Fibroblast of skin of scalp (primary cell): ENCODE measurements at regions not wholly inside any gene's neighbourhood (a gene's known extent, or its start where the extent isn't known, plus 50 kb on each side); places are given as distances from the start of the nearest gene placed in this dataset.
"Not testable (repeated sequence)": the region's sequence is repeated elsewhere in the genome, so short reads cannot be mapped to it uniquely, and the experiment has no call there.

Experiments
- DNase-seq: peaks from one replicate; pipeline ENCODE4 v3.0.0-alpha.2; 2013

DNA sequence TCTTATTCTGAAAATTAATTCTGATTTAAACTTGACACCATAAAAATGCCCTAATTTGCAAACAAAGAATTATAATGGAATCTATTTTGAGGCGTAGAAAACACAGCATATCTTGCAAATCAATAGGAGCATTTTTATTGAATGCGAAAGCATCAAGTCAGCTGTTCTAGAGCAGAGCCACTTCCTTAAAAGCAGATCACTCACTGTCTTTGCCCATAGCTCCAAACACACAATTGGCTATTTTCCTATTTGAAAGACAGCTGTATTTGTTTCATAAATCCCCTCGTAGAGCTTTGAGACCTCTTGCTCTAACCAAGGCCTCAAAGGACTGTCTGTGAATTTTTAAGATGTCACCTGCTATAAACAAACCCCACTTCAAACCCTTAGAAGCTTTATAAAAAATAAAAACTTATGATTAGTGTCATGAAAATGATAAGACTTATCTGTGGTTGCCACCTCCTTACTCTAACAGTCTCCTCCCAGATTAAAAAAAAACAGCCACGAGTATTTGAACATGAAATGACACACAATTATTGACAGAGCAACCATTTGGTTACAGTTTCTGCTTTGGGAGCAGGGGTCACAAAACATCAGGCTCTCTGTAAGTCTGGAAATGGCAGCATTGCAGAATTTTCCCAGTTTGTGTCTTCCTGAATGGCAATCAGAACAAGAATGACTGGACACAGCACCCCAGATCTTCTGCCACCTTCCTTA, 75.6 kb upstream of the RASEF start:
- no peak for DNase-seq

DNA sequence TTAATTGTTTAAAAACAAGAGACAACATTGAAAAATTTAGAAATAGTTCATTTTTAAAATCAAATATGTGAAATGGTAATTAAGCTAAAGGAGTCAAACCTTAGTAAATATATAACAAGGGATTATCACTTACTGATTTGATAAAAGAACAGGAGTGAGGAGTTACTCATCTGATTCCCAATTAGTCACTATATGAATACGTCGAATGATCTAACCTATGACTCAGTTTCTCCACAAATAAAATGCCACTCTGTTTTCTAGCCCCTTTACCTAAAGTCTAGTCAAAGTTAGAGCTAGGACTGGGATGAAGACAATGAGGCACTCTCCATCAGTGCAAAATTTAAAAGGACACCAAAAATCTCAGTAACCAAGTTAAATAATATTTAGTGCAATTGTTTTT, 70.4 kb upstream of the RASEF start:
- DNase-seq = no peak

DNA sequence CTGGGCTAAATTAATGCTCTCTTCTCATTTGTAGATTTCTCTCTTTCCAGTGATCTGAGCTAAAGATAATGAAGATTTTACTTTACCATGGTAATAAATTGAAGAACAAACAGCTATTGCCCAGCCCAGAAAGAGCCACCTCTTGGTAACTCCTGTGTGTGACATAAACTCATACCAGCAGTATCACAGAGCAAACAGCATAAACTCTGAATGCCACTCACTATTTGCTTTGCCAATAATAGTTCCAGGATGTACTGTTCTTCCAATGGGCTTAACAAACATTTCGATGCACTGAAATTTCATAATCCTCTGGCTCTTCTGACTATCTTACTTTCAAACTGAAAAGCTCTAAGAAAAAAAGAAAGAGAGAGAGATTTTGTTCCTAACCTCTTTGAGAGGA, 69.8 kb upstream of the RASEF start:
- no peak for DNase-seq

DNA sequence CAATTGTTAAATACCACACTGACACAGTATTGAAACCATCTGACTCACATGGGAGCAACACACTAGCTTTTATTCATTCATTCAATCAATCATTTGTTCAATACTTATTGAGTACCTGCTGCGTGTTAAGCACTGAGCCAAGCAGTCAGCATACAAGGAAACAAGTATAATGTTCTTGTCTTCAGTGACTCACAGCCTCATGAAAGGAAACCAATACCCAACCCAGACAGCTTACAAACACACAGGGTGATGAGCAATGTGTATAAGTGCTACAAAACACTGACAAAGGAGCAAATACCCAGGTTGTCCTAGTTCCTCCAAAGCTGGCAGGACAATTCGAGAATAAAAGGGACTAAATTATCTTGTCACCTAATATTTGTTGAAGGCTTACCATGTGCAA, 67.6 kb upstream of the RASEF start:
- no peak for DNase-seq

DNA sequence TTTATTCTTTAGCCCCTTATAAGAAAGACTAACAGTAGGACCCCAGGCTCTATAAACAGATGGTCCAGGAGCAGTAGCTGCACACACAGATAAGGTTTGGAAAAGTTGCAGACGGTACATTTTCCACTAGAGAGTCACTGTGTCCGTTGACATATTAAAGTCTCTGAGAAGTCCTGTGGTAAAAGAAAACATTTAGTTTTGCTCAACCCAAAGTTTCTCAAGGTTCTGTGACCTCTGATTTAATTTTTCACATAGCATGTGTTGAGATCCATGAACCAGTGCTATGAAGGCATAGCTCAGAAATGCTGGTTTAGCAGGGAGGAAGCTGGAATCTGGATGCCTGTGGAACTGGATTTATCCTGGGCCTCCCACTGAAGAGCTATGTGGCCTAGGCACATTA, 62.7 kb upstream of the RASEF start:
- DNase-seq = no peak

DNA sequence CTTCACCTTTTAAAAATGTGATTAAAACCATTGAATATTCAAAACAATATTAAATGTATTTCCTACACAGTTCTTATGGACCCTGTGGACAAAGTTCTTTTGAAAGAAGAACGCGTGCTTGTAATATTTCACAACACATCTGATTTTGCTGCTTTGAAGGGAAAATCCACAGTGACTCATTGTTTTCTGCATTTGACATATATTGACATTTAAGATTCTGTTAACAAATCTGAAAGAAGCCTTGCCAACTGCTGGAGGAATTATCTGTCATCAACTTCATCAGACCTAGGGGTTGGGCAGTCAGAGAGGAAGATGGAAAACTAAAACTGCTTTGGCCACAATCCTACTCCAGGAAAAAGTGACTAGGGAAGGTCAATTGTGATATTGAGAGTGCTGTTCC, 56.9 kb upstream of the RASEF start:
- no peak for DNase-seq

DNA sequence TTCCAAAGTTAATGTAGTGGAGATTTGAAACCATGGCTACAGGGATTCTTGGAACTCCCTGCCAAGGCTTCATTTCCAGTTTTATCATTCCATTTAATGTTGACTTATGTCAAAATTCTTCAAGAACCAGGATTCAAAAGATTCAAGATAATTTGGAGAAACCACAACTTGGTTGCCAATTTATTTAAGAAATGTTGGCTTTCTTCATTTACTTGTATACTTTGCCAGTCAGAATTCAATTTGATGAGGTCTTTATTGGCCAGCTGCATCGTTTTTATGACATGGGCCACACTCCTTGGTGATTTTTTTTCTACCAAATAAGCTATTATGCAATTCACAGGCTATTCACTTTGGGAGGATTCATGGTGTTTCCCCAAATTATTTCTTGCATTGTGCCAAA, 53.1 kb upstream of the RASEF start:
- DNase-seq = no peak

DNA sequence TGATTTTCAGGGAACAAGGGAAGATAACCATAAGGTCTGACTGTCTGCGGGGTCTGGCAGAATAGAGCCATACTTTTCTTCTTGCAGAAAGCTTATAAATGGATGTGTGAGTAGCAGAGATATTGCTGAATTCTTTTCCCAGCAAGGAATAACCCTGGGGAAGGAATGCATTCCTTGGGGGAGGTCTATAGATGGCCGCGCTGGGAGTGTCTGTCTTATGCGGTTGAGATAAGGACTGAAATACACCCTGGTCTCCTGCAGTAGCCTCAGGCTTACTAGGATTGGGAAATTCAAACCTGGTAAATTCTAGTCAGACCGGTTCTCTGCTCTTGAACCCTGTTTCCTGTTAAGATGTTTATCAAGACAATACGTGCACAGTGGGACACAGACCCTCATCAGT, 50.5 kb upstream of the RASEF start:
- not testable (repeated sequence) for DNase-seq
